Ishikawa (cell line): ENCODE measurements at regions not wholly inside any gene's neighbourhood (a gene's known extent, or its start where the extent isn't known, plus 50 kb on each side); places are given as distances from the start of the nearest gene placed in this dataset.

ENCODE experiments used
- CEBPB ChIP-seq: IDR thresholded peaks from 2 replicates; pipeline ENCODE4 v1.6.1; 2012
- CREB1 ChIP-seq: IDR thresholded peaks from 2 replicates; pipeline ENCODE4 v1.6.1; 2012; ENCODE audit warnings: low read depth
- EGR1 ChIP-seq: IDR thresholded peaks from 2 replicates; pipeline ENCODE4 v1.6.1; 2012
- EP300 ChIP-seq: IDR thresholded peaks from 2 replicates; pipeline ENCODE4 v1.6.1; 2012; ENCODE audit warnings: borderline replicate concordance
- FOXM1 ChIP-seq: IDR thresholded peaks from 2 replicates; pipeline ENCODE4 v1.6.1; 2012; ENCODE audit warnings: low read depth, borderline replicate concordance
- NFIC ChIP-seq: IDR thresholded peaks from 2 replicates; pipeline ENCODE4 v1.6.1; 2012
- RAD21 ChIP-seq: IDR thresholded peaks from 2 replicates; pipeline ENCODE4 v1.6.1; 2012; ENCODE audit warnings: low read depth
- TAF1 ChIP-seq: IDR thresholded peaks from 2 replicates; pipeline ENCODE4 v1.6.1; 2012; ENCODE audit warnings: low read depth, mild to moderate bottlenecking
- TCF12 ChIP-seq: IDR thresholded peaks from 2 replicates; pipeline ENCODE4 v1.6.1; 2012; ENCODE audit warnings: low read depth
- TEAD4 ChIP-seq: IDR thresholded peaks from 2 replicates; pipeline ENCODE4 v1.6.1; 2012
- USF1 ChIP-seq: IDR thresholded peaks from 2 replicates; pipeline ENCODE4 v1.6.1; 2012
- YY1 ChIP-seq: IDR thresholded peaks from 2 replicates; pipeline ENCODE4 v1.6.1; 2012; ENCODE audit warnings: low read depth
- ZBTB7A ChIP-seq: IDR thresholded peaks from 2 replicates; pipeline ENCODE4 v1.6.1; 2012; ENCODE audit warnings: low read depth
- TF ChIP-seq, protein P1 (sequence below): IDR thresholded peaks from 2 replicates; pipeline ENCODE4 v1.6.1; 2012
- TF ChIP-seq, protein P2 (sequence below): IDR thresholded peaks from 2 replicates; pipeline ENCODE4 v1.6.1; 2012; ENCODE audit warnings: low read depth, mild to moderate bottlenecking

DNA sequence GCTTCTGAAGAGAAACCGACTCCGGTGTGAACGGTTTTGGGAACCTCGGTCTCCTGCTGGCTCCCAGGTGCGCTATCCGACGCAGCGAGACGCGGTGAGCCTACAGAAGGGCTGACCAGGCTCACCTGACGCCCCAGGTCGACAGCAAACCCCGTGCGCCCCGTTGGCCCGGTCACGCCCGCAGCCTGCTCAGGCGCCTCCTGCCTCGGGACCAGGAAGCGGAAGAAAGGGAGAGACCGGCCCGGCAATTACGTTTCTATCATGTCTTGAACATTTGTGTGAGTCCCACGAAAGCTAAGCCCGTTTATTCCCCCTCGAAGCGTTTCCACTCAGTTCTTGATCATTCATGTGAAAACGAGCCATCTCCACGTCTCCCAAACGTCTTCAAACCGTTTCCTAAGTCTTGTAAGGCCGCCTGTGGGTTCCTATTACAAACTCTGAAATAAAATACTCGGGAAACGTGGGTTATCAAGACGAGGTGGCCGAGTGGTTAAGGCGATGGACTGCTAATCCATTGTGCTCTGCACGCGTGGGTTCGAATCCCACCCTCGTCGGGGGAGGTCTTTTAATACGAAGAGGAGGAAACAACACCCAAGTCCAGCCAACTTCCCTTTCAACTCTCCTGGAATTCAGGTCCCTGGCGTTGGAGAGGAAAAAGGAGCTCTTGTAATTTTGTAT, 150.5 kb upstream of the PRSS16 start:
- TF ChIP-seq EGR1 (no peak), USF1 (no peak), EP300 (no peak), NFIC (no peak), CEBPB (no peak), TEAD4 (no peak), CREB1 (no peak)
- TF ChIP-seq, protein P1, sequence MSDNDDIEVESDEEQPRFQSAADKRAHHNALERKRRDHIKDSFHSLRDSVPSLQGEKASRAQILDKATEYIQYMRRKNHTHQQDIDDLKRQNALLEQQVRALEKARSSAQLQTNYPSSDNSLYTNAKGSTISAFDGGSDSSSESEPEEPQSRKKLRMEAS, result peak; percentile 31; the same call in 1 of the 2 replicates

- no peak for TF ChIP-seq CEBPB
- no peak for TF ChIP-seq ZBTB7A
- TF ChIP-seq NFIC, result no peak
- TF ChIP-seq TEAD4, result no peak
- TF ChIP-seq CREB1, result no peak
- TF ChIP-seq FOXM1, result no peak
- TF ChIP-seq TCF12, result no peak
- TF ChIP-seq, protein P1, result no peak
- TF ChIP-seq EP300, result no peak
- TF ChIP-seq, protein P2, sequence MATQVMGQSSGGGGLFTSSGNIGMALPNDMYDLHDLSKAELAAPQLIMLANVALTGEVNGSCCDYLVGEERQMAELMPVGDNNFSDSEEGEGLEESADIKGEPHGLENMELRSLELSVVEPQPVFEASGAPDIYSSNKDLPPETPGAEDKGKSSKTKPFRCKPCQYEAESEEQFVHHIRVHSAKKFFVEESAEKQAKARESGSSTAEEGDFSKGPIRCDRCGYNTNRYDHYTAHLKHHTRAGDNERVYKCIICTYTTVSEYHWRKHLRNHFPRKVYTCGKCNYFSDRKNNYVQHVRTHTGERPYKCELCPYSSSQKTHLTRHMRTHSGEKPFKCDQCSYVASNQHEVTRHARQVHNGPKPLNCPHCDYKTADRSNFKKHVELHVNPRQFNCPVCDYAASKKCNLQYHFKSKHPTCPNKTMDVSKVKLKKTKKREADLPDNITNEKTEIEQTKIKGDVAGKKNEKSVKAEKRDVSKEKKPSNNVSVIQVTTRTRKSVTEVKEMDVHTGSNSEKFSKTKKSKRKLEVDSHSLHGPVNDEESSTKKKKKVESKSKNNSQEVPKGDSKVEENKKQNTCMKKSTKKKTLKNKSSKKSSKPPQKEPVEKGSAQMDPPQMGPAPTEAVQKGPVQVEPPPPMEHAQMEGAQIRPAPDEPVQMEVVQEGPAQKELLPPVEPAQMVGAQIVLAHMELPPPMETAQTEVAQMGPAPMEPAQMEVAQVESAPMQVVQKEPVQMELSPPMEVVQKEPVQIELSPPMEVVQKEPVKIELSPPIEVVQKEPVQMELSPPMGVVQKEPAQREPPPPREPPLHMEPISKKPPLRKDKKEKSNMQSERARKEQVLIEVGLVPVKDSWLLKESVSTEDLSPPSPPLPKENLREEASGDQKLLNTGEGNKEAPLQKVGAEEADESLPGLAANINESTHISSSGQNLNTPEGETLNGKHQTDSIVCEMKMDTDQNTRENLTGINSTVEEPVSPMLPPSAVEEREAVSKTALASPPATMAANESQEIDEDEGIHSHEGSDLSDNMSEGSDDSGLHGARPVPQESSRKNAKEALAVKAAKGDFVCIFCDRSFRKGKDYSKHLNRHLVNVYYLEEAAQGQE, result no peak
- TF ChIP-seq TAF1, result no peak
Observed at GRCh38 chr6:27098956-27099355, 148.5 kb upstream of the PRSS16 start.

DNA sequence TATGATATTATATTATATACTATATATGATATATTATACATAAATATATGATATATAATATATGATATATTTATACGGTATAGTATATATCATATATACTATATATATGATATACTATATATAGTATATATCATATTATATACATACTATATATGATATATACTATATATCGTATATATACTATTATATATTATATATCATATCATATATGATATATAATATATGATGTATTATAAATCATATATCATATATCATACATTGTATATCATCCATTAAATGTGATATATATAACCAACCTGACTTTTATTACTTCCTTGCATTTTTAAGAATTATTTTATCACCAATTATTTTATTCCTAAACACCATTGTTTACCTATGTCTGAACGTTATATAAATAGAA, 146.6 kb upstream of the PRSS16 start:
- TF ChIP-seq, protein P2, result no peak
- TF ChIP-seq, protein P1, result no peak
- TF ChIP-seq CEBPB (no peak), EP300 (no peak), CREB1 (no peak), YY1 (no peak), USF1 (no peak), ZBTB7A (no peak), TAF1 (no peak), TEAD4 (no peak), RAD21 (no peak), TCF12 (no peak)

- no peak for TF ChIP-seq USF1
- TF ChIP-seq ZBTB7A, result no peak
- TF ChIP-seq, protein P1, result no peak
- no peak for TF ChIP-seq NFIC
- no peak for TF ChIP-seq CREB1
- TF ChIP-seq EGR1, result no peak
- no peak for TF ChIP-seq TAF1
- no peak for TF ChIP-seq CEBPB
- no peak for TF ChIP-seq TEAD4
- TF ChIP-seq, protein P2, result no peak
- TF ChIP-seq RAD21, result no peak
- no peak for TF ChIP-seq TCF12
- no peak for TF ChIP-seq FOXM1
- TF ChIP-seq YY1, result no peak
- TF ChIP-seq EP300, result no peak
Observed at GRCh38 chr6:27101824-27102223, 145.7 kb upstream of the PRSS16 start.
